HepG2 (cell line): ENCODE measurements at regions not wholly inside any gene's neighbourhood (a gene's known extent, or its start where the extent isn't known, plus 50 kb on each side); places are given as distances from the start of the nearest gene placed in this dataset.

Experiments
- RBM39 ChIP-seq: fragments of 200-400 bp; formaldehyde crosslinking; IDR thresholded peaks from one replicate; pipeline ENCODE4 v1.6.1; 2018; ENCODE audit warnings: antibody characterized with exemption, mild to moderate bottlenecking, low read depth, low read length; ENCODE audit not compliant: poor library complexity, severe bottlenecking
- TOE1 ChIP-seq: sonication (generic); formaldehyde crosslinking; IDR thresholded peaks from 2 replicates; pipeline ENCODE4 v1.4.0; 2020; ENCODE audit warnings: mild to moderate bottlenecking, missing genetic modification reagents
- ZFX ChIP-seq: sonication (generic); formaldehyde crosslinking; IDR thresholded peaks from 2 replicates; pipeline ENCODE4 v1.4.0; 2020; ENCODE audit warnings: mild to moderate bottlenecking, low read depth, missing genetic modification reagents, moderate library complexity
- ZNF251 ChIP-seq: sonication (generic); formaldehyde crosslinking; IDR thresholded peaks from 2 replicates; pipeline ENCODE4 v1.9.0; 2021; ENCODE audit warnings: mild to moderate bottlenecking, missing genetic modification reagents
- TF ChIP-seq, protein P1 (sequence below): sonication (generic); formaldehyde crosslinking; IDR thresholded peaks from 2 replicates; pipeline ENCODE4 v1.4.0; 2020; ENCODE audit warnings: missing genetic modification reagents
- TF ChIP-seq, protein P2 (sequence below): sonication (generic); formaldehyde crosslinking; IDR thresholded peaks from 2 replicates; pipeline ENCODE4 v1.5.0; 2020; ENCODE audit warnings: mild to moderate bottlenecking, missing genetic modification reagents, moderate library complexity
- TF ChIP-seq, protein P3 (sequence below): sonication (generic); formaldehyde crosslinking; IDR thresholded peaks from 2 replicates; pipeline ENCODE4 v1.9.0; 2021; ENCODE audit warnings: missing genetic modification reagents, borderline replicate concordance

DNA sequence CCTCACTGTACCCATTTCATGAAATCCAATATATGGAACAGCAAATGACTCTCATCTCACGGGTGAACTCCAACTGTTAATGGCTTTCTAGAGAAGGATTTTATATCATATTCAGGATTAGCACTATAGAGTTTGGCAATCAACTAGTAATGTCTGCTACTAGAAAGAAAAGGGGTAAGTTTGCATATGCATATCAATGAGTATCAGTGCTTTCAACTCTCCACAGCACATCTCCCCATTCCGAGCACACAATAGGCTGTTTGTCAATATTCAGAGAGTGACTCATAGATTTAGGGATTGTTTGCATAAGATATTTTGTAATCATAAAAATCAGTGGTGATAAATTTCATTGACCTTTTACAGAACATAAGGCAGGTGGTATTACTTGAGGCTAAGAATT, 163.2 kb upstream of the LMCD1 start:
- TF ChIP-seq, protein P1, sequence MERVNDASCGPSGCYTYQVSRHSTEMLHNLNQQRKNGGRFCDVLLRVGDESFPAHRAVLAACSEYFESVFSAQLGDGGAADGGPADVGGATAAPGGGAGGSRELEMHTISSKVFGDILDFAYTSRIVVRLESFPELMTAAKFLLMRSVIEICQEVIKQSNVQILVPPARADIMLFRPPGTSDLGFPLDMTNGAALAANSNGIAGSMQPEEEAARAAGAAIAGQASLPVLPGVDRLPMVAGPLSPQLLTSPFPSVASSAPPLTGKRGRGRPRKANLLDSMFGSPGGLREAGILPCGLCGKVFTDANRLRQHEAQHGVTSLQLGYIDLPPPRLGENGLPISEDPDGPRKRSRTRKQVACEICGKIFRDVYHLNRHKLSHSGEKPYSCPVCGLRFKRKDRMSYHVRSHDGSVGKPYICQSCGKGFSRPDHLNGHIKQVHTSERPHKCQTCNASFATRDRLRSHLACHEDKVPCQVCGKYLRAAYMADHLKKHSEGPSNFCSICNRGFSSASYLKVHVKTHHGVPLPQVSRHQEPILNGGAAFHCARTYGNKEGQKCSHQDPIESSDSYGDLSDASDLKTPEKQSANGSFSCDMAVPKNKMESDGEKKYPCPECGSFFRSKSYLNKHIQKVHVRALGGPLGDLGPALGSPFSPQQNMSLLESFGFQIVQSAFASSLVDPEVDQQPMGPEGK: no peak
- TF ChIP-seq, protein P2, sequence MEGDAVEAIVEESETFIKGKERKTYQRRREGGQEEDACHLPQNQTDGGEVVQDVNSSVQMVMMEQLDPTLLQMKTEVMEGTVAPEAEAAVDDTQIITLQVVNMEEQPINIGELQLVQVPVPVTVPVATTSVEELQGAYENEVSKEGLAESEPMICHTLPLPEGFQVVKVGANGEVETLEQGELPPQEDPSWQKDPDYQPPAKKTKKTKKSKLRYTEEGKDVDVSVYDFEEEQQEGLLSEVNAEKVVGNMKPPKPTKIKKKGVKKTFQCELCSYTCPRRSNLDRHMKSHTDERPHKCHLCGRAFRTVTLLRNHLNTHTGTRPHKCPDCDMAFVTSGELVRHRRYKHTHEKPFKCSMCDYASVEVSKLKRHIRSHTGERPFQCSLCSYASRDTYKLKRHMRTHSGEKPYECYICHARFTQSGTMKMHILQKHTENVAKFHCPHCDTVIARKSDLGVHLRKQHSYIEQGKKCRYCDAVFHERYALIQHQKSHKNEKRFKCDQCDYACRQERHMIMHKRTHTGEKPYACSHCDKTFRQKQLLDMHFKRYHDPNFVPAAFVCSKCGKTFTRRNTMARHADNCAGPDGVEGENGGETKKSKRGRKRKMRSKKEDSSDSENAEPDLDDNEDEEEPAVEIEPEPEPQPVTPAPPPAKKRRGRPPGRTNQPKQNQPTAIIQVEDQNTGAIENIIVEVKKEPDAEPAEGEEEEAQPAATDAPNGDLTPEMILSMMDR (CRISPR knock-in tag): no peak
- no peak for TF ChIP-seq ZNF251 (CRISPR knock-in tag)
- no peak for TF ChIP-seq ZFX (CRISPR knock-in tag)
- no peak for TF ChIP-seq TOE1 (CRISPR knock-in tag)
- TF ChIP-seq, protein P3, sequence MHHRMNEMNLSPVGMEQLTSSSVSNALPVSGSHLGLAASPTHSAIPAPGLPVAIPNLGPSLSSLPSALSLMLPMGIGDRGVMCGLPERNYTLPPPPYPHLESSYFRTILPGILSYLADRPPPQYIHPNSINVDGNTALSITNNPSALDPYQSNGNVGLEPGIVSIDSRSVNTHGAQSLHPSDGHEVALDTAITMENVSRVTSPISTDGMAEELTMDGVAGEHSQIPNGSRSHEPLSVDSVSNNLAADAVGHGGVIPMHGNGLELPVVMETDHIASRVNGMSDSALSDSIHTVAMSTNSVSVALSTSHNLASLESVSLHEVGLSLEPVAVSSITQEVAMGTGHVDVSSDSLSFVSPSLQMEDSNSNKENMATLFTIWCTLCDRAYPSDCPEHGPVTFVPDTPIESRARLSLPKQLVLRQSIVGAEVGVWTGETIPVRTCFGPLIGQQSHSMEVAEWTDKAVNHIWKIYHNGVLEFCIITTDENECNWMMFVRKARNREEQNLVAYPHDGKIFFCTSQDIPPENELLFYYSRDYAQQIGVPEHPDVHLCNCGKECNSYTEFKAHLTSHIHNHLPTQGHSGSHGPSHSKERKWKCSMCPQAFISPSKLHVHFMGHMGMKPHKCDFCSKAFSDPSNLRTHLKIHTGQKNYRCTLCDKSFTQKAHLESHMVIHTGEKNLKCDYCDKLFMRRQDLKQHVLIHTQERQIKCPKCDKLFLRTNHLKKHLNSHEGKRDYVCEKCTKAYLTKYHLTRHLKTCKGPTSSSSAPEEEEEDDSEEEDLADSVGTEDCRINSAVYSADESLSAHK (CRISPR knock-in tag): no peak
- TF ChIP-seq RBM39: no peak
